GM18519 (cell line): ENCODE measurements at regions not wholly inside any gene's neighbourhood (a gene's known extent, or its start where the extent isn't known, plus 50 kb on each side); places are given as distances from the start of the nearest gene placed in this dataset.

ENCODE experiments used
- ATAC-seq: cut with Tn5 transposase; IDR thresholded peaks from one replicate; pipeline ENCODE4 v1.9.1; 2021; ENCODE audit warnings: mild to moderate bottlenecking, moderate library complexity; ENCODE audit not compliant: unreplicated experiment, low FRiP score

DNA sequence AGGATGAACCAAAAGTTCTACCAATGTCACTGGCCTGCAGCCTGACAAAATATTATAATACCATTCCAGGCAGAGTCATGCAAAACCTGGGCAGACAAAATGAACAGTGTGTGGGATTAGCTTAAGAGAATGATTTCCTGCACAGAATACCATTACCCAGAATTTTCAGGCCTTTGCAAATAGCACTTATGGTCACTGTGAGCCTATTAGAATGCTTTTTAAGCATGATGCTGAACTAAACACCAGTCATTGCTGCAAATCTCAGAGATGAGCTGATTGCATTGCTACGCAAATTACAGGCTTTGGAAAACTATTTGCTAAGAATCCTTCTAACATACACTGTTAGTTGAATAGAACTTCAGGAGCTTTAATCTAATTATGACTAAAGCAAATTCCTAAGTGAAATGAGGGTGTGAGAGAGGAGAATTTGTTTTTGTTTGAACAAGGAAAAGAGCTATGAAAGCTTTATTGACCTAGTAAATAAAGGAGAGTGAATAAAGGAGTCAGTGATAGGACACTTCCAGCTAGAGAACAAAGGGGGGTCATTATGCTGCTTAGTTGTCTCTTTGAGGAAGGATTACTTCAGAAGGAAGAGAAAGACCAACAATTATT lies 398.8 kb downstream of the HS3ST3B1 start:
- no peak for ATAC-seq

DNA sequence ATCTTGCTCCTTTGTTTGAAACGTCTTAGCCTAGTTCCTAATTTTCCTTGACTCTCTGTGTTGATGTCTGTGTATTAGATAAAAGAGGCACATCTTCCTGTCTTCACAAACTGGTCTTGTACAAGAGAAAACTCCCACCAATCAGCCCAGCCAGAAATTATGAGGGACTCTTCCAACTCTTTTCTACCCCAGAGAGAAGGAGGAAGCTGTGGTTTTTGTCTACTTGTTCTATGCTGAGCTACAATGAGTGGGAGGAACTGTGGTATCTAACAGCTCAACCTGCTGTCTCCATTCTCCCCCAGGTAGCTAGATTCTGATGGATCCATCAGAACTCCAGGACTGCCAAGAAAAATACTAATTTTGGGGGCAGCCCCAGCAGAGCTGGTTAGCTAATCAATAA lies 392.5 kb downstream of the HS3ST3B1 start:
- ATAC-seq: no peak

DNA sequence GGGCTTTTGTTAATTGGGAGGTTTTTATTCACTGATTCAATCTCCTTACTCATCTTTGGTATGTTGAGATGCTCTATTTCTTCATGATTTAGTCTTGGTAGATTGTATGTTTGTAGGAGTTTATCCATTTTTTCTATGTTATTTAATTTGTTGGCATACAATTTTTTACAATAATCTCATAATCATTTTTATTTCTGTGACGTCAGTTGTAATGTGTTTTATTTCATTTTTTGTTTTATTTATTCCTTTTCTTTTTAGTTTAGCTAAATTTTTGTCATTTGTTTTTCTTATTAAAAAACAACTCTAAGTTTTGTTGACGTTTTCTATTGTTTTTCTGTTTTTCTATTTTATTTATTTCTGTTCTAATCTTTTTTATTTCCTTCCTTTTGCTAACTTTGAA lies 389.8 kb downstream of the HS3ST3B1 start:
- ATAC-seq: no peak

GRCh38 chr17:14688134-14688533 lies 387.3 kb downstream of the HS3ST3B1 start:
- no peak for ATAC-seq

GRCh38 chr17:14672830-14673229 lies 371.9 kb downstream of the HS3ST3B1 start:
- no peak for ATAC-seq

GRCh38 chr17:14670861-14671260 lies 370.0 kb downstream of the HS3ST3B1 start:
- ATAC-seq: no peak

- no peak for ATAC-seq
Measured at GRCh38 chr17:14664511-14664910, 363.6 kb downstream of the HS3ST3B1 start.

DNA sequence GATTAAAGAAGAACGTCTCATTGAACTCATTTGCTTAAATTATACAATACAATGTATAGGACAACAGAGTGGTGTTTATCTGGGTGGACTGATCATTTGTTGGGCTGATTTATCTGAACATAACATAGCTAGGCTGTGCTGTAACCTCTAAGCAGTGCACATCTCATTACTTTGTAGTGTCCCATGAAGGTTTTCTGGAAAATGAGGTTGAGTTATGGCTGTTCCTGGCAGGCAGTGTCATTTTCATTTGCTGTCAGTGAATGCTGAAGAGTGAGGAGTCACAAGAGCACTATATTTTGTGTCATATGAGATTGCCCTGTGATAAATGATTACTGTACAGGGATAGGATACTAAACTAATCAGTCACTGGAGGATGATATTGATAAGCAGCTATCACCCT lies 340.2 kb downstream of the HS3ST3B1 start:
- no peak for ATAC-seq

GRCh38 chr17:14637260-14637659 lies 336.4 kb downstream of the HS3ST3B1 start:
- ATAC-seq: no peak

- no peak for ATAC-seq
Measured at GRCh38 chr17:14630621-14631020, 329.7 kb downstream of the HS3ST3B1 start.

- no peak for ATAC-seq
Measured at GRCh38 chr17:14630046-14630445, 329.2 kb downstream of the HS3ST3B1 start.

DNA sequence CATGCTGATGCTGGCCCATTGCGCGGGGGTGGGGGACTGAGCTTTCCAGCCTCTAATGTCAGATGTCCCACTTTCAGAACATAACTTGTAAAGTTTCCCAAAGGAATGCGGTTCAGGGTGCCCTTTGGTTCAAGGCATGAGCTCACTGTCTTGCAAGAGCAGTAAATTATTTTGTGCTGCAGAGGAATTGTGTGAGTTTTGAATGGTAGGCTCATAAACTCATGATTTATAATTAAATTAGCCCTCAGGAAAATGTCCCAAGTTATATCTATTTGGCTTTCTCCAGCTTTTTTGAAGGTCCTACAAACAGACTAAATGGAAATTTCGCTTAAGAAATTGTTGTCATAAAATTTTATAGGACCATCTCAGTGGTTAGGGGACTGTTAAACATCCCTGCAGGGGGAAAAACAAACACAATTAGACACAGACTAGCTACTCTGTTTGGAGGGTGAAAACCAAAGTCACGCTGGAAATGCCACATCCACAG lies 321.8 kb downstream of the HS3ST3B1 start:
- no peak for ATAC-seq

- ATAC-seq: no peak
Measured at GRCh38 chr17:14621826-14622614, 321.1 kb downstream of the HS3ST3B1 start.

DNA sequence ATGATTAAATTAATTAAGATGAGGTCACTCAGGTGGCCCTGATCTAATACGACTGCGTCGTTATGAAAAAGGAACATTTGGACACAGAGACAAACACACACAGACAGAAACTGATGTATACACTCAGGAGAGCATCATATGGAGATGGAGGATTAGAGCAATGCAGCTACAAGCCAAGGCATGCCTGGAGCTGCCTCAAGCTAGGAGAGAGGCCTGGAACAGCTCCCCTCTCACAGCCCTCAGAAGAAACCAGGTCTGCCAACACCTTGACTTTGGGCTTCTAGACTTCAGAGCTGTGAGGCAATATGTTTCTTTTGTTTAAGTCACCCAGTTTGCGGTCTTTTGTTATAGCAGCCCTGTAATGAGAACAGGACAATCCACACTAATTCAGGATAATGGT lies 318.9 kb downstream of the HS3ST3B1 start:
- ATAC-seq: no peak

- no peak for ATAC-seq
Measured at GRCh38 chr17:14616528-14616927, 315.6 kb downstream of the HS3ST3B1 start.

DNA sequence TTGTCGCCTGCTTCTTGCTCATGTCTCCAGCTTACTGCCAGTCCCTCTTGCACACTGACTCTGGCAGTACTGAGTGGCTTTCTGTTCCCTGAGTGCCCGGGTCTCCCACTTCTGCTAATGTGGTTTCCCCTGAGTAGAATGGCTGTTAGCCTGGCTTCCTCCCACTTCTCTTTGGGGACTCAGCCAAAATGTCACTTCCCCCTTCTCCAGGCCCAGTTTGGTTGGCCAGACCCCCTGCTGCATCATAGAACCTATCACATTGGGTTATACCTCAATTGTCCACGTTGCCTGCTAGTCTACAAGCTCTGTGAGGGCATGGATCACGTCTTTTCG lies 304.4 kb downstream of the HS3ST3B1 start:
- ATAC-seq: no peak

DNA sequence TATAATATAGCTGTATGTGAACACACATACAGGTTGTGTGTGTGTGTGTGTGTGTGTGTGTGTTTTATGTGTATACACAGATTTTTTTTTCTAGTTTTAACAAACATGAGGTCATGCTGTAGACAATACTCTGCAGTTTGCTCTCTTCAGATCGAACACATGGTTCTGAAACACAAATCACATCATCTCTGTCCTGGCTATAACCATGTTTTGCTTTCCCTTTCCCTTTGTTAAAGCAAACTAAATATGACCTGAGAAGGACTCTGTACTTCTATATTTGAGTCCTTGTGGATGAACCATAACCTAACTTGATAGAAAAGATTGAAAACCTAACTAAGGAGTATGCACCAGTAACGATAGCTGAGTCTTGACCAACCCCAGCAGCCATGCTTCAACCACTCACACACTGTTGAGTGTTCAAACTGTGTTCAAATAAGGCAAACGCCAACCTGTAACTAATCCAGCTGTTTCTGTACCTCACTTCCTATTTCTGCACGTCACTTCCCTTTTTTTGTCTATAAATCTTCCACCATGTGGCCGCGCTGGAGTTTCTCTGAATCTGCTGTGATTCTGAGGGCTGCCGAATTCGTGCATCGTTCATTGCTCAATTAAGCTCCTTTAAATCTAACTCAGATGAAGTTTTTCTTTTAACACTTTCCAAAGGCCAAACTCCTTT lies 303.8 kb downstream of the HS3ST3B1 start:
- no peak for ATAC-seq

GRCh38 chr17:14596224-14596623 lies 295.3 kb downstream of the HS3ST3B1 start:
- no peak for ATAC-seq

- ATAC-seq: no peak
Measured at GRCh38 chr17:14595656-14596055, 294.8 kb downstream of the HS3ST3B1 start.

DNA sequence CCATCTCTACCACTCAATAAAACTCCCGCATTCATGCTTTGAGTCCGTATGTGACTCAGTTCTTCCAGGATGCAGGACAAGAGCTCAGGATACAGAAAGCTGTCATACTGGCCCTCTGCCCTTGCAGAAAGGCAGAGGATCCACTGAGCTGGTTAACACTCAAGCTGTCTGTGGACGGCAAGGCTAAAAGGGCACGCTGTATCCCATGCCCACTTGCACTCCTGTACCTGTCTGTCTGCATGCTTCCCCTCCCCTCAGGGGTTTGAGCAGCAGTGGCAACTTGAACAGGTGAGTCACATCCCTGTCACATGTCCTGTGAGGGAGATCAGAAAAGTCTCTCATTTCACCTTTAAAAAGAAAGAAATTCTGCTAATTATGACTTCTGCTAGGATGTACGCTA lies 293.8 kb downstream of the HS3ST3B1 start:
- no peak for ATAC-seq

DNA sequence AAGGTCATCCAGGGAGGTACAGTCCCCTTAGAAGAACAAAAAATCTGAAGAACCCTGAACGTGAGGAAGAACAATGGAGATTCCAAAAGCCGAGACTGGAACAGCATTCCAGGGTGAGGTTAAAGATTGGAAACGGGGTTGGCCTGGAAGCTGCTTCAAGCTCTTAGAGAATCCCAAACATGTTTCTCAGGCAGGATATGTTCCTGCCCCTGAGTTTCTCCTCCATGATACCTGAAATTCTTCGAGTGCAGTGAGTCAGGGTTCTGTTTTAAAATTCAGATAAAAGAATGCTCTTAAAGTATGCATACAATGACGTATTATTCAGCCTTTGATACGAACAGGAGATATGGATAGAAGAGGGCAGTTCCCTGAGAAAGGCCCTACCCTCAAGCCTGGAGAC lies 293.1 kb downstream of the HS3ST3B1 start:
- ATAC-seq: no peak
